GM19043 (cell line): ENCODE measurements at regions not wholly inside any gene's neighbourhood (a gene's known extent, or its start where the extent isn't known, plus 50 kb on each side); places are given as distances from the start of the nearest gene placed in this dataset.

ENCODE experiments used
- ATAC-seq: cut with Tn5 transposase; IDR thresholded peaks from one replicate; pipeline ENCODE4 v1.9.1; 2021; ENCODE audit warnings: low read depth; ENCODE audit not compliant: unreplicated experiment

DNA sequence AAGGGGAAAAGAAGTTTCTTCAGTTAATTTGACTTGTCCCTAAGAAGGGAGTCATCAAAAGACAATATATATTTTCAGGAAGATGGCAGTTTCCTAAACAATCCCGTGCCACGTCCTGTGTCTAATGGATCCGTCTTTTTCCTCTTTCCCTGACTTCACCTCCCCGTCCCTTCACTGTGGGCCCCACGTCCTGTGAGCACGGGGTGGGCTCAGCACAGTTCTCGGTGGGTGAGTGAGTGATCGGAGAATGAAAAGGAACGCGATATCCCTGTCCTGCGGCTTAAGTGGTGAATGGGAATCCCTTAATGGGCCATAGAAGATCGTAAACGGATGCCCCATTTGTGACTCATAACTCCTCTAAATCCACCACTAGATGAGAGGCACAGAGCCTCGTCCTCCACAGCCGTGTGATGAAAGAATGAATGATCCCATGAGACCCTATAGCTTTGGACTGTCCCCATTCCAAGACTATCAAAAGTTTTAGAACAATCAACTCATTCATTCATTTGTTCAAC lies 63.5 kb upstream of the PITRM1 start:
- ATAC-seq: no peak

GRCh38 chr10:3235395-3235794 lies 62.8 kb upstream of the PITRM1 start:
- no peak for ATAC-seq

DNA sequence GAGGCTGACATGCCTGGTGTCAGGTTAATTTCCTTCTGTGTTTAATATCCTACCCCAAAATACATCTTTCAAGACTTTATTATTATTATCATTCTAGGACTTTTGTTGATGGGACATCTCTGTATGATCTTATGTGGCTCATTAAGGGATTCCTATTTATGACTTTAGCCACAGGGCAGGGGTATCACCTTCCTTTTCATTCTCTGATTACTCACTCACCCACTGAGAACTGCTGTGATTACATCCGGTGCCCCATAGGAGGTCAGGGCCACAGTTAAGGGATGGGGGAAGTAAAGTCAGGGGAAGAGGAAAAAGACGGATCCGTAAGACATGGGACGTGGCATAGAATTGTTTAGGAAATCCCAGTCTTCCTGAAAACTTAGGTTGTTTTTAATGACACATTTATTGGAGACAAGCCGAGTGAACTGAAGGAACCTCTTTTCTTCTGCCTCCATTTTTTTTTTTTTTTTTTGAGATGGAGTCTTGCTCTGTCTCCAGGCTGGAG lies 61.0 kb upstream of the PITRM1 start:
- ATAC-seq: no peak

DNA sequence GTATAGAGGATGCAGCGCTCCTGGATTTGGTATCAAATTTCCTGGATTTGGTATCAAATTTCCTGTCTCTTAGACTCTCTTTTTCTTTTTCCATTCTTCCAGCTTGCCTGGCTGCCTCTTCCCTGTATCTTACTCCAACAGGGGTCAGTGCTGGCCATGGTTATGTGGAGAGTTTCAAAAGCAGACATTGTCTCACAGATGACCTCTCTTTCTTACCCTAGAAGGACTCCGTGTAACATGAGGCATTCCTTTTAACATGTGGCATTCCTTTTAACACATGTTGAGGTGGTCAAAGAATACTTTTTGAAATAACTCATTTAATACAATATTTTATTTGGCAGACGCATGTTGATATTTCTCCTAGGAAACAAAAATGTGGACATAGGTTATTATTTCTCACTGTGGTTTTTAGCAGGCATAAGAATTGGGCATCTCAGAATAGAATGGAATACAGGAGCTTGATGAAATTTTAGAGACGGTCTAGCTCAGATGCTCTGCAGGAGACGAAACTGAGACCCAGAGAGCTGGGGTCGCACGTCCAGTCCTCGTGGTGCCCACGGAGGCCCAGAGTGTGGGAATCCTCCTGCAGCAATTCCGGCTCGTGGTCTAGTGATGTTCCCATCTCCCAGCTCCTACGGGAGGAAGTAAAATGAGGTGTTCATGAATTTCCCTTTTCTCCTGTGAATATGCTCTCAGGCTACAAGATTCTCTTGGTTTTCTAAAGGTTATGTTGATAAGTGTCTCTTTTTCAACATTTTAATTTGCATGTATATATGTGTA lies 59.6 kb upstream of the PITRM1 start:
- ATAC-seq: no peak

DNA sequence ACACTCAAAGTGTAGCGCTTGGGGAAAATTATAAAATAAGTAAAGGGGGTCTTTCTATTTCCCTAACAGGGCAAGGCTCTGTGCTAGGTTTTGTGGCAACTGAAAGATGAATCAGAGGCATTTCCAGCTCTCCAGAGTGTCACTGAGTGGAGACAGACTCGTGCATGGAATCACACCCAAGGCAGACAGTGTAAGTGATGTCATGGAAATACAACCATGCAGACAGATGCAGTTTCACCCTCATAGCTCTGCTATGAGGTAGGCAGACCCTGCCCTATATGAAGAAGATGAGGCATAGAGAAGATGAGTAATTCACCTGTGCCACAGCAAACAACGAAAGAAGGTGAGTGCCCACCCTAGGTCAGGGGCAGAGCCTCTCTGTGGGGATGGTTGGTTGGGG lies 57.2 kb upstream of the PITRM1 start:
- no peak for ATAC-seq

DNA sequence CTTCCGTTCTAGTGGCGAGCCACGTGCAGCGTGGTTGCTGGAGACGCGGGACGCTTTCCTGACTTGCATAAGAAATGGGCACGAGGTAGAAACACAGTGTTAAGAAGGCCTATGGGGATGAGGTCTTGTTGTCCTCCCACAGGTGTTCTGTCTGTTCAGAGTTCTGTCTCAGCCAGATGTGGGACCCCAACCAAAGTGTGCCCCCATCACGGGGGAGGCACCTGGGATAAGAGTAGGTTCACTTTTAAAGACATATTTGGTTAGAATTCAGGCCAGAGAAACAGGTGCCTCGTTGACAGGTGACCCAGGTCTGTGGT lies 56.0 kb upstream of the PITRM1 start:
- no peak for ATAC-seq

- no peak for ATAC-seq
Observed at GRCh38 chr10:3226960-3227744, 54.6 kb upstream of the PITRM1 start.

DNA sequence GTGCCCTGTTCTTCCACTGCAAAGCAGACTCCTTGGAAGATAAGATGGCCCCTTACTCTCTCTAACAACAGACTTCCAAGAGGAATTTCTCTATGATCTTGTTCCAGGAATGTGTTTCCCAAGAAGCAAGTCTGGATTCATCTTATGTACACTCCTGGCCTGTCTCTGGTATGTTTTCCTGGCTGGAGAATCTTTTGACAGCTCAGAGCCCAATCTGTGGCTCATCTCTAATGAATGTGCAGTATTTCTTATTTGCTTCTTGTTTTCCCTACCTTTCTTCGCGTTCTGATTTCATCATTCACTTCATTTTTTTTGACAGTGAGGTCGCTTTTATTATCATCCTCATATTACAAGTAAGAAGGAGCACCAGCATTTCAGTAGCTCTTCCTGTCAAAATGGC lies 53.0 kb upstream of the PITRM1 start:
- ATAC-seq: no peak

DNA sequence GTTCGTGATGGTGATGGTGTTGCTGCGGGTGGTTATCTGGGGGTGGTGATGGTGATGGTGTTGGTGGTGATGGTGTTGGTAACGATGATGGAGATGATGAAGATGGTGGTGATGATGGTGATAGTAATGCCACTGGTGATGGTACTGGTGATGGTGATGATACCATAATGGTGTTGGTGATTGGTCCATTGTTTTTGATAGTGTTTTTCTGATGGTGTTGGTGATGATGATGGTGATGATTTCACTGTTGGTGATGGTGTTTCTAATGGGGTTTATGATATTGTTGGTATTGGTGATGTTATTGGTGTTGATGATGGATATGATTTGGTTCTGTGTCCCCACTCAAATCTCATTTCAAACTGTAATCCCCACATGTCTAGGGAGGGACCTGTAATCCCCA lies 51.7 kb upstream of the PITRM1 start:
- no peak for ATAC-seq

GRCh38 chr10:3222626-3223025 lies 50.0 kb upstream of the PITRM1 start:
- ATAC-seq: no peak
